ENCODE measurements at regions not wholly inside any gene's neighbourhood (a gene's known extent, or its start where the extent isn't known, plus 50 kb on each side); places are given as distances from the start of the nearest gene placed in this dataset.
"Not testable (repeated sequence)": the region's sequence is repeated elsewhere in the genome, so short reads cannot be mapped to it uniquely, and the experiment has no call there.

DNA sequence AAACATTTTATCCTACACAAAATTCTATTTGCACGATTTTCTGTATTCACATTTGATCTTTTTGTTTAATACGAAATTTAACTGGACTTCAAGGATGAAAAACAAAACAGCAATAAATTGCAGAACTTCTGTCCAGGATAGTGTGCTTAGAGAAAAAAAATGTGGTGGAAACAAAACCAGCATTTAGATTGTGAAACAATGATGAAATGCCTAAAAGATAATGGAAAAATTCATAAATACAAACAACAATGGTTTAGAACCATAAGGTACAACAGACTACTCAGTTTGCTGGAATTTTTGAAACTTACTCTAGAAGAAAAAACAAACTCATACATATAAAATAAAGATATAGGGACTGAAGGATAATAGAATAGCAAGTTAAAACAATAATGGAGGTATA, 234.0 kb downstream of the BCHE start:
- Mint-ChIP-seq H3K36me3 (ENCODE audit: unreplicated experiment) (no peaks in the 10 kb centered on the region), H3K4me3 (ENCODE audit: unreplicated experiment) (no peak overlapping the region), H3K27ac (ENCODE audit: unreplicated experiment) (no peak overlapping the region), H3K27me3 (ENCODE audit: unreplicated experiment) (no peaks in the 10 kb centered on the region), H3K9me3 (ENCODE audit: unreplicated experiment) (no peaks in the 10 kb centered on the region), H3K4me1 (ENCODE audit: low read depth, unreplicated experiment) (peaks cover 5% of the 10 kb centered on the region)
- no peak for DNase-seq
- TF ChIP-seq, protein P1, sequence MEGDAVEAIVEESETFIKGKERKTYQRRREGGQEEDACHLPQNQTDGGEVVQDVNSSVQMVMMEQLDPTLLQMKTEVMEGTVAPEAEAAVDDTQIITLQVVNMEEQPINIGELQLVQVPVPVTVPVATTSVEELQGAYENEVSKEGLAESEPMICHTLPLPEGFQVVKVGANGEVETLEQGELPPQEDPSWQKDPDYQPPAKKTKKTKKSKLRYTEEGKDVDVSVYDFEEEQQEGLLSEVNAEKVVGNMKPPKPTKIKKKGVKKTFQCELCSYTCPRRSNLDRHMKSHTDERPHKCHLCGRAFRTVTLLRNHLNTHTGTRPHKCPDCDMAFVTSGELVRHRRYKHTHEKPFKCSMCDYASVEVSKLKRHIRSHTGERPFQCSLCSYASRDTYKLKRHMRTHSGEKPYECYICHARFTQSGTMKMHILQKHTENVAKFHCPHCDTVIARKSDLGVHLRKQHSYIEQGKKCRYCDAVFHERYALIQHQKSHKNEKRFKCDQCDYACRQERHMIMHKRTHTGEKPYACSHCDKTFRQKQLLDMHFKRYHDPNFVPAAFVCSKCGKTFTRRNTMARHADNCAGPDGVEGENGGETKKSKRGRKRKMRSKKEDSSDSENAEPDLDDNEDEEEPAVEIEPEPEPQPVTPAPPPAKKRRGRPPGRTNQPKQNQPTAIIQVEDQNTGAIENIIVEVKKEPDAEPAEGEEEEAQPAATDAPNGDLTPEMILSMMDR (IDR thresholded peaks at IDR 0.05; ENCODE audit: partially characterized antibody, unreplicated experiment) = no peak

DNA sequence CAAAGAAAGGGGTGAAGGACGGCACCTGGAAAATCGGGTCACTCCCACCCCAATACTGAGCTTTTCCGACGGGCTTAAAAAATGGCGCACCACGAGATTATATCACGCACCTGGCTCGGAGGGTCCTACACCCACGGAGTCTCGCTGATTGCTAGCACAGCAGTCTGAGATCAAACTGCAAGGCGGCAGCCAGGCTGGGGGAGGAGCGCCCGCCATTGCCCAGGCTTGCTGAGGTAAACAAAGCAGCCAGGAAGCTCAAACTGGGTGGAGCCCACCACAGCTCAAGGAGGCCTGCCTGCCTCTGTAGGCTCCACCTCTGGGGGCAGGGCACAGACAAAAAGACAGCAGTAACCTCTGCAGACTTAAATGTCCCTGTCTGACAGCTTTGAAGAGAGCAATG, 264.7 kb downstream of the BCHE start:
- H3K9me3 Mint-ChIP-seq (ENCODE audit: unreplicated experiment); H3K4me3 Mint-ChIP-seq (ENCODE audit: unreplicated experiment); H3K4me1 Mint-ChIP-seq (ENCODE audit: low read depth, unreplicated experiment); H3K36me3 Mint-ChIP-seq (ENCODE audit: unreplicated experiment); H3K27me3 Mint-ChIP-seq (ENCODE audit: unreplicated experiment); H3K27ac Mint-ChIP-seq (ENCODE audit: unreplicated experiment); DNase-seq: not testable (repeated sequence)

DNA sequence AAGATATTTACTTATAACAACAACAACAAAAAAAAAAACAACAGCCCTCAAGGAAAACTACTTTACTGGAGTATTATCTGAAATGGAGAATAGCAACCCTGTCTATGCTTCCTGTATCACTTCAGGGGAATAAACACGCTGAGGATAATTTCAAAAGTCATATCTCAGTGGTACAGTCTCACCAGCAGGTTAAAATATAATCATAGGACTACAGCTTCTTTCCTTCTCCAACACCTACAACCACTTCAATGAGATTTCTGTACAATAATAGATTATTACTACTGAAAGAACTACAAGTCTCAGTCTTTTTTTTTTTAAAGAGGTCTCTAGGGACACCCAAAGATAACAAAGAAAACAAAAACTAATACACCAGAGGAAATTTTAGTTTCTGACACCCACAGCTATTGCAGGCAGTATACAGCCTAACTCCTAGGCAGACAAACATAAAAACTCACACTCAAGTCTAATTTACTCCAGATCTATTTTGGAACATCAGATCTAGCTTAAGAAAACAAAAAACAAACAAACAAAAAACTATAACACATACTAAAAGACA, 268.2 kb downstream of the BCHE start:
- no peak for DNase-seq
- Mint-ChIP-seq H3K9me3 (ENCODE audit: unreplicated experiment) (no peaks in the 10 kb centered on the region), H3K36me3 (ENCODE audit: unreplicated experiment) (no peaks in the 10 kb centered on the region), H3K27ac (ENCODE audit: unreplicated experiment) (no peak overlapping the region), H3K4me3 (ENCODE audit: unreplicated experiment) (no peak overlapping the region), H3K27me3 (ENCODE audit: unreplicated experiment) (no peaks in the 10 kb centered on the region), H3K4me1 (ENCODE audit: low read depth, unreplicated experiment) (no peaks in the 10 kb centered on the region)
- TF ChIP-seq, protein P1 (IDR thresholded peaks at IDR 0.05; ENCODE audit: partially characterized antibody, unreplicated experiment) = no peak

DNA sequence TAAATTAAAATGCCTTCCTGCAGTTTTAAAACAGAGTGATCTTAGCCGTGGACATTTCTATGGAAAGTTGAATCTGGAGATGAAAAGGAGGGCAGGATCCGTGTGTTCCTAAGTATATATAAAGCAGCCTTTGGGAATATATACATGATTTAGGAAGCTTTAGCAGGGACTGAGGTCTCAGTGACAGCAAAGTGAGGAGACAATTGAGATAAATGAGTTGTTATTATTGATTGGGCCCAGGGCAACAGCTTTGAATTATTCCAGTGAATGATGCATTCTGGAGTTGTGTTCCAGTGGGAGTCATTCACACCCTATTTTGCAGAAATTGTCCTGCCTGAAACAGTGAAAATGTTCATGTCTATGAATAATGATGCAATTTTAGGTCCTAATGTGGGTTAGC, 281.4 kb downstream of the BCHE start:
- TF ChIP-seq, protein P1 (IDR thresholded peaks at IDR 0.05; ENCODE audit: partially characterized antibody, unreplicated experiment) = no peak
- no peaks in the 10 kb centered on the region for H3K36me3 Mint-ChIP-seq (ENCODE audit: unreplicated experiment)
- no peak overlapping the region for H3K27ac Mint-ChIP-seq (ENCODE audit: unreplicated experiment)
- no peak for DNase-seq
- H3K27me3 Mint-ChIP-seq (ENCODE audit: unreplicated experiment) = no peaks in the 10 kb centered on the region
- H3K4me3 Mint-ChIP-seq (ENCODE audit: unreplicated experiment) = no peak overlapping the region
- peaks cover 2% of the 10 kb centered on the region for H3K9me3 Mint-ChIP-seq (ENCODE audit: unreplicated experiment)
- H3K4me1 Mint-ChIP-seq (ENCODE audit: low read depth, unreplicated experiment) = no peaks in the 10 kb centered on the region

DNA sequence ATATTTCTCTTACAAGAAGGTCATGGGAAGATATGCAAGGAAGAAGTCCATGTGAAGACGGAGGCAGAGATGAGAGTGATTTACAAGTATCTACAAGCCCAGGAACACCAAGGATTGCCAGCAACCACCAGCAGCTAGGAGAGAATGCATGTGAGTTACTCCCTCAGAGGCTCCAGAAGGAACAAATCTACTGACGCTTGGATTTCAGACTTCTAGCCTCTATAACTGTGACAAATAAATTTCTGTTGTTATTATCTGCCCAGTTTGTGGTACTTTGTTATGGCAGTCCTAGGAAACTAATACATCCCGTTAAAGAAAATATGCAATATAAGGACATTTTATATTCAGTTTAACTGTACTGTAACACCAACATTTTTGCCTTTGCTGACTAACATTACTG, 283.9 kb downstream of the BCHE start:
- Mint-ChIP-seq H3K4me3 (ENCODE audit: unreplicated experiment) (no peak overlapping the region), H3K27ac (ENCODE audit: unreplicated experiment) (no peak overlapping the region), H3K9me3 (ENCODE audit: unreplicated experiment) (no peaks in the 10 kb centered on the region), H3K27me3 (ENCODE audit: unreplicated experiment) (no peaks in the 10 kb centered on the region), H3K36me3 (ENCODE audit: unreplicated experiment) (no peaks in the 10 kb centered on the region), H3K4me1 (ENCODE audit: low read depth, unreplicated experiment) (no peaks in the 10 kb centered on the region)
- TF ChIP-seq, protein P1 (IDR thresholded peaks at IDR 0.05; ENCODE audit: partially characterized antibody, unreplicated experiment) = no peak
- DNase-seq = no peak

Measured in glutamatergic neuron (in vitro differentiated cells).